SU-DHL-6 (cell line): ENCODE measurements at regions not wholly inside any gene's neighbourhood (a gene's known extent, or its start where the extent isn't known, plus 50 kb on each side); places are given as distances from the start of the nearest gene placed in this dataset.

ENCODE experiments used
- EZH2phosphoT487 ChIP-seq: fragments of 200-600 bp; sonication (generic), shearing (Covaris generic); conservative IDR thresholded peaks from 2 replicates; pipeline ENCODE4 v1.6.1; 2018; ENCODE audit warnings: mild to moderate bottlenecking, antibody characterized with exemption, low read length, moderate library complexity, mixed read lengths
- TF ChIP-seq, protein P1 (sequence below): fragments of 200-600 bp; sonication (generic); IDR thresholded peaks from one replicate; pipeline ENCODE4 v1.5.1; 2017; ENCODE audit warnings: antibody characterized with exemption, mild to moderate bottlenecking, low read length, moderate library complexity; ENCODE audit not compliant: insufficient read depth, poor library complexity, severe bottlenecking

DNA sequence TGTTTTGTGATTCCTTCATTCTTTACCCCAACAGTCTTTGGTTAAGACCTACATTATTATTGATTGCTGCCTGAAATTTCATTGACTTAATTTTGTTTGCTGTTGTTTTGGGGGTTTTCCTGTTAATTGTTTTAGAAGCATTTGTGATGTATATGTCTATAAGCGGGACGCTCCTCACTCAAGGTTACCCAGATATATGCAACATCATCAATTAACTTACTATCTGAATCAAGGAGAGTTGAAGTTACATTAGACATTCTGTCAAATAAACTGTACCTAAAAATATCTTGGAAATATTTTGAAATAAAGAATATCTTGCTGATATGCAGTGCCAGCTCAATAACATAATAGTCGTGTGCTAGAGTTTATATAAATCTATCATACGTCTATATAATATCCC, 125.9 kb upstream of the CDH18 start:
- TF ChIP-seq, protein P1, sequence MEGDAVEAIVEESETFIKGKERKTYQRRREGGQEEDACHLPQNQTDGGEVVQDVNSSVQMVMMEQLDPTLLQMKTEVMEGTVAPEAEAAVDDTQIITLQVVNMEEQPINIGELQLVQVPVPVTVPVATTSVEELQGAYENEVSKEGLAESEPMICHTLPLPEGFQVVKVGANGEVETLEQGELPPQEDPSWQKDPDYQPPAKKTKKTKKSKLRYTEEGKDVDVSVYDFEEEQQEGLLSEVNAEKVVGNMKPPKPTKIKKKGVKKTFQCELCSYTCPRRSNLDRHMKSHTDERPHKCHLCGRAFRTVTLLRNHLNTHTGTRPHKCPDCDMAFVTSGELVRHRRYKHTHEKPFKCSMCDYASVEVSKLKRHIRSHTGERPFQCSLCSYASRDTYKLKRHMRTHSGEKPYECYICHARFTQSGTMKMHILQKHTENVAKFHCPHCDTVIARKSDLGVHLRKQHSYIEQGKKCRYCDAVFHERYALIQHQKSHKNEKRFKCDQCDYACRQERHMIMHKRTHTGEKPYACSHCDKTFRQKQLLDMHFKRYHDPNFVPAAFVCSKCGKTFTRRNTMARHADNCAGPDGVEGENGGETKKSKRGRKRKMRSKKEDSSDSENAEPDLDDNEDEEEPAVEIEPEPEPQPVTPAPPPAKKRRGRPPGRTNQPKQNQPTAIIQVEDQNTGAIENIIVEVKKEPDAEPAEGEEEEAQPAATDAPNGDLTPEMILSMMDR: no peak
- TF ChIP-seq EZH2phosphoT487: no peak
